HG03521 (cell line): ENCODE measurements at regions not wholly inside any gene's neighbourhood (a gene's known extent, or its start where the extent isn't known, plus 50 kb on each side); places are given as distances from the start of the nearest gene placed in this dataset.
"Not testable (repeated sequence)": the region's sequence is repeated elsewhere in the genome, so short reads cannot be mapped to it uniquely, and the experiment has no call there.

ENCODE experiments used
- ATAC-seq: cut with Tn5 transposase; IDR thresholded peaks from one replicate; pipeline ENCODE4 v1.9.1; 2021; ENCODE audit warnings: mild to moderate bottlenecking, moderate library complexity; ENCODE audit not compliant: unreplicated experiment

DNA sequence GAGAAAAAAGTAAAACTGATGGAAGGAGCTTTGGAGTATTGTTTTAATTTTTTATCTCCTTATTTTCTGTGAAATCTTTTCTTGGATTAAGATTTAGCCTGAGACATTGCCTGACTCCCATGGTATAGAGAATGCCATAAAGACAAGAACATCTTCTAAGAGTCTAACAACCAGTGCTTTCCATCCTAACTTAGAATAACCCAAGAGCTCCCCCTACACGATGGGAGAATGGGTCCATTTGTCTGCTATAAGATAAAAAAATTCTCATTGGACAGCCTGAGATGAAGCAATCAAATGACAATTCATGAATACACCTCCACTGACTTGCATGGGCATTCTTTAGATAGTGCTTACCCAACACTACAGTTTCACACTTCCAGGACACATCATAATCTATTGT, 478.1 kb downstream of the TTLL7 start:
- no peak for ATAC-seq

DNA sequence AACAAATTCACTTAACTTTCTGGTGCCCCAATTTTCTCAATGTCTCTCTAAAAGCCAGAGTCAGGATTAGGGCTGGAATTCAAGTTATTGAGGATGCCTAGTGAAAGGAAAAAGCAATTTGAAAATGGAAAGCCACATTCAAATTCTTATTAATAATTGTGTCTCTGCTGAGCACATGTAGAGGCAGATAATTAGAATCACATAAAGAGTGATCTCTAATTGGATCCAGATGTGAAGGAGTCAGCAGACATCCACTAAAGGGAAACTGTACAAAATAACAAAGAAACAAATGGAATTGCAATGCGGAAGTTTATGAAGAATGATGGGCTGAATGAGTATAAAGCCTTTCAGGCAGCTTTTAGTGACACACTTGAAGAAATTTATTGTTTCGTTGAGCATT, 482.6 kb downstream of the TTLL7 start:
- no peak for ATAC-seq

DNA sequence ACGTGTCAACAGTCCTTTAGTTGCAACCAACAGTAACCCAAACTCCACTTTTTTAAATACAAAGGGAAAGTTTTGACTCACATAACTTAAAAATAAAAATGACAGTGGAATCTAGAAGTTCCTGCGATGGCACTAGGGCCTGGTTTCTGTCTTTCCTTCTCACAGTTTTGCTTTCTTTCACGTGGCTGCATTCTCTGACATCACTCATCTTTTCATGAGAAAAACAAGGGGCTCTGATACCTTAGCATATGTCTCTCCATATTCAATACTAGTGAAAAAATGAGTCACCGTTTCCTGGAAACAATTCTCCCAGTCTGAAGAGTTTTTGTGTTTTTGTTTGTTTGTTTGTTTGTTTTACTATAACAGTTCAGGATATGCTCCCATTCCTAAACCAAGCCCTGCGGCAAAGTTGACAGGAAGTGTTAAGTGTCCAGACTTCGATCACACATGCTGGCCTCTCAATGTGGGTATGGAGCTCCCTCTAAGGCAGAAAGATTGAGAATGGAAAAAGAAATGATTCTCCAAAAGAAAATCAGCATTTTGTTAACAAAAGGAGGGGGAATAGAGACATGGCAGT, 483.3 kb downstream of the TTLL7 start:
- ATAC-seq: no peak

DNA sequence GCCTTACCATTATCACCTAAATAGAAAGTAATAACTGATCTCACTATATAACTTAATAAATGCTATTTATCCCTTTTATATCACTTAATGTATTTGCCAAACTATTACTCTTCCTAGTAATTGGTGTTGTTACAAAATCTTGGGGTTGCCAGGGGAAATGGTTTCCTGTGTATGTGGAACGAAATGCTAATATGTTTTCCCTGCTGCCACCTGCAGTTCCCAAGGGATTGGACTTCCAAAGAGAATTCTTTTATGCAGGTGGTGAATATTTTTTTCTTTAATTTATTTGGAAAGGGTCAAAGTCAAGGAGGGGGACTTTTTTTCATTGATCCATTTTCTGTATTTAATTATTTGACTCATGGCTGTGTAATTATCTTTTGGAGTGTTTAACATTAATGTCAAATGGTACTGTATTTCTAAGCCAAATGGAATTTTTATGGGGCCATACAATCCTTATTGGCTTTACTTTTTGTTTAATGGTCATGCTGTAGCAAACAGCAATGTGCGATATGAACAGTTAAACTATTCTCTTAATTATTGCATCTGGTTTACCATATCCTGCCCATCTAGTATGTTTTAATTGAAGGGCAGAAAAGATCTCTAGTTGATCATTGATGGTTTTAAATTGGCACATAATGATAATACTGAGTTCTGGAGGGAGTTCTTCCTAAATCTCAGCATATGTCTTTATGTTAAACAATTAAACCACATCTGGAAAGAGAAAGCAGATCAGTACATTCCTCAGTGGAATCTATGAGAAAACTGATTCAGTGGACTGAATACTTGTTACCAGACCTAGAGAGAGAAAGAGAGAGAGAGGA, 486.3 kb downstream of the TTLL7 start:
- no peak for ATAC-seq

DNA sequence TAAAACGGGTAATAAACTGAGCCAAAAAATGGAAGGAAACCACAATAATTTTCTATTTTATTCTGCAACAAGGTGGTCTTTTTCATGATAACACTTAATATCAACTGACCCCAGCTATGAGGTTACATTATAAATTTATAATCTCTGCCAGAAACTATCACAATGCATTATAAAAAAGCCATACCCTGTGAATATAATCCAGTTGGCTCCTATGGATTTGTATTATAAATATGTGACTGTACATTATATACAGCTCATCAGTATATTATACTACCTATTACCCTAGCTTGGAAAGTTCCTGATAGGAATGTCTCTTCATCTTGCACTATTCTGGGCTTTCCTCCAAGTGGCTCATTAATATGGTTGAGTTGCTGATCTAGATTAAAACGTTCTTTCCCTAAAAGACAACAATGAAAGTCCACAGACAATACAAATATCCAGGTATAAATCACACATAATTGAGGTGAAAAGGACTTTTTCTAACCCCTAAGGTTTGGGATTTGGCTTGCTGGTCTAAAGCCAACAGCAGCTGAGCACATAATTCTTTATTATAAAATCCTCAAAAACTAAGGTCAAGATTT, 487.7 kb downstream of the TTLL7 start:
- ATAC-seq: no peak

DNA sequence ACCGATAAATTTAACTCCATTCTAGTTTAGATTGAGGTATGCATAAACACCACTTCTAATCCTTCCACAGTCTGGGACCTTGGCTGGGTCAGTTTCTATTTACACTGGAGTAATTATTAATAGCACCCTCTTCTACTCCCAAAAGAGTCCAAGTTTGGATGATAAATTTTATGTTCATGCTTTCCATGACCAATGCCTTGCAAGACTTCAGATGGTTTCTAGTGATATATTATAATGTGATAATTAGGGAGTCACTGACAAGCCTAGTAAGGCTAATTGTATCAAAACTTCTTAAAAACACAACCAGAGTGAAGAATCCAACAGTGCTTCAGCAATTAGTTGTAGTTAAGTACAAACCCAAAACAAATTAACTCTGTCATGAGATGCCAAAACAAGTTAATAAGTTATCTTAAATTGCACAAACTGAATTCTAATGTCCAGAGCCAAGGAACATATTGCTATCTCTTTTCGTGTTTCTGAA, 489.6 kb downstream of the TTLL7 start:
- no peak for ATAC-seq

DNA sequence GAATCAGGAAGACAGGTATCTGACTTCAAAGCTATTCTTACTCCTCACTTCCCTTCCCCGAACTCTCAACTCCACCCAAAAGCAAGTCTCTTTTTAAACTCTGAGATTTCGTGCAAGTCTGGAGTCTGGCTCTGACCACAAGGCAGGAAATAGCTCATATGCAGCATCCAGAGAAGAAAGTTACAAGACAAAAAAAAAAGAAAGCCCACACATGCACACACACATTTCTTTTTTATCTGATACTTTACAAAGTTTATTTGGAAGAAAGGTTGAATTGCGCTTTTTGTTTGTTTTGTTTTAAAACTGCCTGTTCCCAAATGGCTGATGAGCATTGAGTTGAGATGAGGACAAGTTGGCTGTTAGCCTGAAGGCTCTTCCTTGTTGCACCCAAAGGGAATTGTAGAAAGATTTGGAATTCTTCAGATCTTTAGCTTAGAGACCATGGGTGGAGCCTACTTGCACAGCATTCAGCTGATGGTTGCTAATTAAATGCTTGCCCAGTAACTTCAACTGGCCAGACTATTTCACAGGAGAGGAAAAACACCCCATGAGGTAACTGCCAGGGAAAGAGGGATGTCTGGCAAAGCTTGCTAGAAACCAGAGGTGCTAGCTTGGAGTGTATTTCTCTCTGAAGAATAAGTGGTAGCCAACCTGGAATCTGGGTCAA, 490.3 kb downstream of the TTLL7 start:
- peak; percentile 89 for ATAC-seq

DNA sequence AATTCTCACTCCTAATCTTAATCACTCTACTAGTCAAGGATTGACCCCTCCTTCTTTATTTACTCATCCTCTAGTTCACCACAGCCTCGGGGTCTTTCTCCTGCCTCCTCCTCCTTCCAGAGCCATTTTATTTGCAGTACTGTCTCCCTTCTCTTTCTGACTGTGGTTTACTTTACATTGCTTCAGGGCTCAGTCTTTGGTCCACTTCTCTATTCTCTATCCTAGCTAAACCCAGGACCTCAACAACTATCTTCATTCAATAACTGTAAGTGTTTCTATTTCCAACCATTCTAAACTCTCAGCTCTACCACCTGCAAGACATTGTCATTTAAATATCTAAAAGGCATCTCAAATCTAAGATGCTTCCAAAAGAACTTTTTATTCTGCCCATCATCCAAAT, 493.8 kb downstream of the TTLL7 start:
- ATAC-seq: no peak

DNA sequence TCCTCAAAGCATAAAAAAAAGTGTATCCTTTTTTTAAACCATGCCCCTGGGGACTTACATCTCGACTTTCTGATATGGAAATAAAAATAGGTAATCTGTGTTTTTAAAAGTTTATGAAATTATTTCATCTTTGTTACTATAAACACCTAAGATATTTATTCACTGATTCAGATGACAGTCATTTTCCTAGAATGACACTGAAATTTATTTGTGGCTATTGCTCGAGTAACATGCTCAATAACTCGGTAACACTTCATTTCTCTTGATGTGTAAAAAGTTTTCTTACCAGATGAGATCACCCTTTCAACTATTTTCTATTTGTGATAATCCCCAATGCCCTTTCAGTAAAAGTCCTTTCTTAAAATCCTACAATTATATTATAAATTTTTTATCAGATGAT, 495.8 kb downstream of the TTLL7 start:
- ATAC-seq: no peak

DNA sequence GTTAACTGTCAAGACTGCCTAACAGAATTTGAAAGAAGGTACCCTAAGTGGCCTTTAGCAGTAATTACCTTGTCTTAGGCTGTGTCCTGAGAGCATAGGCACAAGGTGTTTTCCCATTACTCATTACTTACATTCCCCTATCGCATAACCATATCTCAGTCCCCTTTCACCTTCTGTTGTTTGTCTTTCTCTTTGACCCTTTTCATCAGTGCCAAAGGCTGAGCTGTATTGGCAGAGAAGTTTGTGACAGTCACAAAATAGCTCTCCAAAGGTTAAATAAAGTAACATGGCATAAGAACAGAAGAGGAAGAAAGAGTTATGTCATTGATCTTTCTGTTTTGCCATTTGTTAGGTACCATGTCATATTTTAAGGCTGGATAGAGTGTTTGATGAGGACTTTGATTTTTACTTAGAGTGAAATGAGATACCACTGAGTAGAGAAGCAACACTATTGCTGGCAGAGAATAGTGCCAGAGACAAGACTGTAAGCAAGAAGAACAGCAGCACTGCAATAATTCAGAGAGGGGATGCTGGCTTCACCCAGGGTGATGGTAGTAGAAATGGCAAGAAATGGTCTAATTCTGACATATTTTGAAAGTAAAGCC, 497.8 kb downstream of the TTLL7 start:
- ATAC-seq: peak; percentile 81

DNA sequence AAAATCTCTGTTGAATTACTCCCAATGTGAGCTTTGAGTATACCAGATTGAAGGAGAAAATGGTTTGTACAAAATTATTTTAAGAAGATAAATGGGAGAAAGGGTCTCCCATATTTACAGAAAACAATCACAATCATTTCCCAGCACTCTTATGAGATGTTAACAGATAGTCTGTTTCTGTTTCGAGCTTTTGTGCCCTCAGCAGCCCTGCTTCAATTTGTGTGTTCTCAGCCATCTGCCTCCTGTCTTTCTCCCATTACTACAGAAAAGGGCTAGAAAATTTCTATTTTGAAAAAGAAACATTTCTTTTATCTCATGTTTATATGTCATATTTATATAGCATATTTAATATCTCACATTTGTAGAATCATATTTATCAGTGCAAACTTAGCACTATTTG, 498.4 kb downstream of the TTLL7 start:
- ATAC-seq: no peak

DNA sequence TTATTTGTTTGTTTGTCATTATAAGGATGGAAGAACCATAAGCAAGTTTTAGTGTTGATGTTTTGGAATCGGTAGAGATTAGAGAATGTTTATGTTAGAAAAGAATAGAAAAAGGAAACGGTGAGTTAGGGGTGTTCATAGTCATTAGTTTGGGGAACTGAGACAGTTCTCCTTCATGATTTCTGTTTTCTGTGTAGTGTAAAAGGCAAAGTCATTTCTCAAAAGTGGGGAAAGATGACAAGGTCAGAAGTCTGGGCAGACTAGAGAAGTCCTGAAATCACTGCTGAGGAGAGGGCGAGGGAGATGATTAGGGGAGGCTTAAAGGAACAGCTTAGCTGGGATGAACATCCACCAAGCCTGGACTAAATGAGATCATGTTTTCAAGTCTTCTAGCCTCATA, 498.9 kb downstream of the TTLL7 start:
- ATAC-seq: peak; percentile 50

DNA sequence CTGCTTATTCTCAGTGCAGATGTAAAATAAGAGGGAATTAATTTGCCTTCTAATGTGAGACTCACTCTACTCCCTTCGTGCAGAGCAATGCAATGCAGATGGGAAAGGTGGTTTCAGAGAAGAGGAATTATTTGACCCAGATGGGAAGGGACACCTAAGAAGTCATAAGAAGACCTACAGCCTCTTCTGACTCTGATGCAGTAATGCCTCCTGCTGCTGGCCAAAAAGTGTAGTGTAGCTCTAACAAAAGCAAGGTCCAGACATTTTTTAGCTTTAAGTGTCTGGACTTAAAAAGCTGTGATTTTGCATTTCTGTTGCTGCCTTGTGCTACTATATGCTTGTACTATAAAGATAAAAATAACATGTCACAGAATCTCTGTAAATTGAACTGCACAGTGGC, 501.4 kb downstream of the TTLL7 start:
- no peak for ATAC-seq

DNA sequence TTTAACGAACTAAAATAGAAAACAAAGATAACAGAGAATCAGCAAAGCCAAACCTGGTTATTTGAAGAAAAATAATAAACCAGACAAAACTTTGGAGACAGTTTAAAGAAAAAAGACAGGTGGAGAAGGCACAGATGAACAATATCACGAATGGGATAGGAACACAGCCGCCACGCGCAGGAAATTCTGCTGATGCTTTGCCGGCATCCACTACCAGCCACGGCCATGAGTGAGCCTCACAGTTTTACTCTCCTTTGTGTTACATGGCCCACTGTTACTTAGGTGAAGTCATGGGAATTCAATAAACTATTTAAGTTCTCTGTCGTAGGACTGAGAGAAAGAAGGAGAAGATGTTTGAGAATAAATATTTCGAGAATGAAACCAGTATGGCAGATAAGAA, 503.4 kb downstream of the TTLL7 start:
- no peak for ATAC-seq

DNA sequence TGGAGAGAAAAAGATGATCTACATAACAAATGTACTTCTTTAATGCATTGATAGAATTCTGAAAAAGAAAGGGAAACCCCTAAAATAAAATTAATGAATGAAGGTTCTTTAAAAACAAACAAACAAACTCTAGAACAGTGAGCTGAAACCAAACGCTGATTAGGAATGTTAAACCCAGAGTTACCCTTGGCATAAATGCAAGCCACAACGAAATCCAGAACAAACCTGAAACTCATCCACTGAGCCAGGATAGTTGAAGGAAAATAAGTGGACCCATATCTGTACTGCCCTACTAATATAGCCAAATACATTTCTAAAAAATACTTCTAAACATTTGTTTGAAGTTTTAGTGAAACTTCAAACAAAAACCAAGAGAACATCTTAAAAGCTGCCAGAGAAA, 505.3 kb downstream of the TTLL7 start:
- ATAC-seq: no peak

DNA sequence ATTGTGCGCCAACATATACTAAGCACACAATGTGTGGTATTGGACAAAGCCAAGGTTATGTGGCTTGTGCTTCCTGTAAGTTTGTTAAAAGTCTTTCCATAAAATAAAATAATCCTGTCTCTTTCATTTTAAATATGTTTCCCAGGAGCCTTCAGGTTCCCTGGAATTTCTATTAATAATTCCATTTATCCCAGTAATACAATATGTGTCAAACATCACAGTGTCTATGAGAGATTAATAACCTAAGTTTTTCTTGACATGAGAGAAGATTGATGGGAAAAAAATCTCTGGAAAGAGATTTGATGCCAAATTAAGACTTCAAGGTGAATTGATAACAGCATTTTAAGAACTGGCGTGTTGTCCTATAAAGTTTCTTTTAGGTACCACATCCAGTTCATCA, 507.0 kb downstream of the TTLL7 start:
- no peak for ATAC-seq

DNA sequence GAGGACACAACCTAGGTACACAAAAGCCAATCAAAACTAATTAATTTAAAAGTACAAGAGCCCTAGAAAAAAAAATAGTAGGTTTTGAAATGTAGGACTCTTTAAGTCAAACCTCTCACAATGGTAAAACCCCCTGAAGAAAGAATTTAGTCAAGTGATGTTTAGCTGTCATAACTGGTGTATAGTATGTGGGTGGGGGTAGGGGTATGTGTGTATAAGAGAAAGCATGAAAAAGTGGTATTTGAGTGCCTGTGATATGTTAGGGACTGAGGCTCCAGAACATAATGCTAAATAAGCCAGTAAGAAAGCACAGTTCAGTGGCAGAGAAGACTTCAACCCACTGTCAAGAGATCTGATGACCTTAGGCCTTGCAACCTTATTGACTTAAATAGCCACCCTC, 507.9 kb downstream of the TTLL7 start:
- ATAC-seq: no peak

DNA sequence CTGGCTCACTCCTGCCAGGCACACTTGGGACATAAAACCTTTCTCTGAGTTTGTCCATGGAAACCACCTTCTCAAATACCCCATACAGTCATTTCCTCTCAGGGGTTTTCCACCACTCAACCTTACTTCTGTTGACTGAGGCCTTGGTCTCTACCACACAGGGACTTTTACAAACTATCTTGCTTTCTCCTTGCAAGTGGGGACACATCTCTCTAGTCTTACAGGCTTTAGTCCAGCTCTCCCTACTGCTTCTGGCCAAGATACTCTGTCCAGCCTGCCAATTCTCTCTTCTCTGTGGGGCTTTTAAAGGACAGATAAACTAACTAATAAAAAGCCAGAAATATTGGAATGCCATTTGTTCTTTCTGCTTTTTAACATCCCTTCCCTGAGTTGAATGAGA, 510.8 kb downstream of the TTLL7 start:
- peak; percentile 86 for ATAC-seq

DNA sequence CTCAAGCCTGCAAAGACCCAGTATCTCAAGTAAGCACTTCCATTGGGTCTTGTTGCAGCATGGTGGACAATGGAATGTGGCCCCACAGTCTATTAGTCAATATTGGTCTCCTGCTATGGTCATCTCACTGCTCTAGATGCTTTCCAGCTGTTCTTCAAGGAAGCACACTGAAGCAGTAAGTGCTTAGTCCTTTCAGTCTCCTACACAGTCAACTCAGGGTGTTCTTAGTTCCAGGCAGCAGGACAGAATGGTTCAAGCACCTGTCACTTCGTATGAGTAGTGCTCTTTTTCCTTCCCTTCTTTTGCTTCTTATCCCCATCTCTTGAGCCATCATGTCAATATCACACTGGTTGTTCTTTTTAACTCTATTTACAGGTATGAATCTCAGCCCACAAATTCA, 511.5 kb downstream of the TTLL7 start:
- not testable (repeated sequence) for ATAC-seq

DNA sequence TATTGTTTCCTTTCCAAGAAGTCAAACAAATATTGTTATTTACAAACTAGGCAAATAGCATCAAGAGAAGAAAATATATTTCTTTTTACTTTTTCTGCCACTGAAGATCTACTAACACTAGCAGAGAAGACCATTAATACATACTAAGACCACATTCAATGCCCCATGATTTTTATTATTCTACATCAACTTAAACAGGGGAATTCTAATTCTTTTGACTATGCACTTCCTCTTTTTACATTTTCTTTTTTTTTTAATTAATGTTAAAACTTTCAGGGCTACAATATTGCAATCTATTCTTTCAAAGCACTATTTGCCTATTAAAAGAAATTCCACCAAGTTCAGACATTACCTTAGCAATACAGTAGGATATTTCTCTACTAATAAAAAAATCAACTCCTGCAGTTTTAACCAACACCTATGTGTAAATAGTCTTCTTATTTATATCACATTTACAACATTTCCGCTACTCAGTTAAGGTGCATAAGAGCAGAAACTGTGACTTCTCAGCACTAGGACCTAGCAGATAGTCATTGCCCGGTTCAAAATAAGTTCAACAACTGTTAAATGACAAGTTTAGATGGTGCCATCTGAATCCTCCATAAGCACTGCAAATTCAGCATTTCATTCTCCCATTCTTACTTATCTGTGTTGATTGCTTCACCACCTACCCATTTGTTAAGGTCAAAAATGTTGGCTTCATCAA, 513.5 kb downstream of the TTLL7 start:
- not testable (repeated sequence) for ATAC-seq

DNA sequence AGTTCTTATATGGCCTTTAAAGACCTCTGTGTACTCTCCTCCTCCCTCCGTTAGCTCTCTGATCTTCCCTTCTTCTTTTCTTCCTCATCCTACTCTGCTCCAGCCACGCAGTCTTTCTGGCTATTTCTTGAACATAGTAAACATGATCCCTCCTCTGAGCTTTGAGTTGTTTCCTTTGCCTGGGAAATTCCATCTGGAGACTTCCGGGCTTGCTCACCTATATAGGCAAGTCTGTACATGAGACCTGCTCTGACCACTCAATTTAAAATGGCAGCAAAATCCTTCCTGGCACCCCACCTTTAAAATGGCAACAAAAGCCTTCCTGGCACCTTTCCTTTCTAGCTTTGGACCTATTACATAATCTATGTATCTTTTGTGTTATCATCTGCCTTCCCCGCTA, 517.6 kb downstream of the TTLL7 start:
- ATAC-seq: not testable (repeated sequence)
